Endothelial cell (in vitro differentiated cells): ENCODE measurements at regions not wholly inside any gene's neighbourhood (a gene's known extent, or its start where the extent isn't known, plus 50 kb on each side); places are given as distances from the start of the nearest gene placed in this dataset.
"Not testable (repeated sequence)": the region's sequence is repeated elsewhere in the genome, so short reads cannot be mapped to it uniquely, and the experiment has no call there.

Experiments used
- DNase-seq: peaks from one replicate; pipeline ENCODE4 v3.0.0; 2021; ENCODE audit warnings: low spot score
- H3K27ac Mint-ChIP-seq: one replicate; pipeline ENCODE4 v1.8.0; 2021; ENCODE audit warnings: mixed read lengths, inconsistent platforms; ENCODE audit not compliant: unreplicated experiment
- H3K27me3 Mint-ChIP-seq: one replicate; pipeline ENCODE4 v1.8.0; 2021; ENCODE audit warnings: mild to moderate bottlenecking, moderate library complexity, mixed read lengths, inconsistent platforms; ENCODE audit not compliant: unreplicated experiment
- H3K36me3 Mint-ChIP-seq: one replicate; pipeline ENCODE4 v1.8.0; 2021; ENCODE audit warnings: mild to moderate bottlenecking, low read depth, mixed read lengths, inconsistent platforms; ENCODE audit not compliant: unreplicated experiment
- H3K4me1 Mint-ChIP-seq: one replicate; pipeline ENCODE4 v1.8.0; 2021; ENCODE audit warnings: mild to moderate bottlenecking, mixed read lengths, inconsistent platforms; ENCODE audit not compliant: unreplicated experiment
- H3K4me3 Mint-ChIP-seq: one replicate; pipeline ENCODE4 v1.8.0; 2021; ENCODE audit warnings: mild to moderate bottlenecking, mixed read lengths, inconsistent platforms; ENCODE audit not compliant: unreplicated experiment
- H3K9me3 Mint-ChIP-seq: one replicate; pipeline ENCODE4 v1.8.0; 2021; ENCODE audit warnings: mixed read lengths, inconsistent platforms; ENCODE audit not compliant: unreplicated experiment

GRCh38 chr9:67492028-67492427 lies 366.7 kb upstream of the ANKRD20A1 start:
- H3K27ac Mint-ChIP-seq, DNase-seq, H3K4me1 Mint-ChIP-seq, H3K36me3 Mint-ChIP-seq, H3K27me3 Mint-ChIP-seq, H3K4me3 Mint-ChIP-seq, H3K9me3 Mint-ChIP-seq: not testable (repeated sequence)

GRCh38 chr9:67477465-67477864 lies 381.3 kb upstream of the ANKRD20A1 start:
- H3K36me3 Mint-ChIP-seq, H3K27me3 Mint-ChIP-seq, DNase-seq, H3K27ac Mint-ChIP-seq, H3K4me3 Mint-ChIP-seq, H3K9me3 Mint-ChIP-seq, H3K4me1 Mint-ChIP-seq: not testable (repeated sequence)

GRCh38 chr9:67470739-67471138 lies 388.0 kb upstream of the ANKRD20A1 start:
- not testable (repeated sequence) for H3K27ac Mint-ChIP-seq, H3K4me3 Mint-ChIP-seq, H3K9me3 Mint-ChIP-seq, DNase-seq, H3K36me3 Mint-ChIP-seq, H3K27me3 Mint-ChIP-seq, H3K4me1 Mint-ChIP-seq

GRCh38 chr9:67468326-67468725 lies 390.4 kb upstream of the ANKRD20A1 start:
- H3K27ac Mint-ChIP-seq, H3K27me3 Mint-ChIP-seq, H3K4me3 Mint-ChIP-seq, DNase-seq, H3K9me3 Mint-ChIP-seq, H3K36me3 Mint-ChIP-seq, H3K4me1 Mint-ChIP-seq: not testable (repeated sequence)

- H3K27ac Mint-ChIP-seq, H3K36me3 Mint-ChIP-seq, H3K9me3 Mint-ChIP-seq, DNase-seq, H3K27me3 Mint-ChIP-seq, H3K4me1 Mint-ChIP-seq, H3K4me3 Mint-ChIP-seq: not testable (repeated sequence)
Observed at GRCh38 chr9:67461796-67462757, 396.7 kb upstream of the ANKRD20A1 start.

GRCh38 chr9:67452941-67453340 lies 405.8 kb upstream of the ANKRD20A1 start:
- not testable (repeated sequence) for H3K36me3 Mint-ChIP-seq, H3K27ac Mint-ChIP-seq, H3K9me3 Mint-ChIP-seq

GRCh38 chr9:67442313-67442712 lies 416.4 kb upstream of the ANKRD20A1 start:
- H3K4me3 Mint-ChIP-seq, DNase-seq, H3K27ac Mint-ChIP-seq, H3K9me3 Mint-ChIP-seq, H3K36me3 Mint-ChIP-seq, H3K27me3 Mint-ChIP-seq, H3K4me1 Mint-ChIP-seq: not testable (repeated sequence)

More at GRCh38 chr9:67452941-67453340, 405.8 kb upstream of the ANKRD20A1 start:
- not testable (repeated sequence) for H3K4me1 Mint-ChIP-seq, H3K27me3 Mint-ChIP-seq, DNase-seq, H3K4me3 Mint-ChIP-seq

- not testable (repeated sequence) for H3K9me3 Mint-ChIP-seq, H3K4me1 Mint-ChIP-seq, H3K27me3 Mint-ChIP-seq, DNase-seq, H3K27ac Mint-ChIP-seq, H3K36me3 Mint-ChIP-seq, H3K4me3 Mint-ChIP-seq
Observed at GRCh38 chr9:67437011-67437410, 421.7 kb upstream of the ANKRD20A1 start.

GRCh38 chr9:67424881-67425280 lies 432.5 kb upstream of the SPATA31A3 start:
- H3K36me3 Mint-ChIP-seq, H3K9me3 Mint-ChIP-seq, H3K27ac Mint-ChIP-seq, H3K4me3 Mint-ChIP-seq, H3K4me1 Mint-ChIP-seq, DNase-seq, H3K27me3 Mint-ChIP-seq: not testable (repeated sequence)

- not testable (repeated sequence) for H3K4me1 Mint-ChIP-seq, H3K9me3 Mint-ChIP-seq, H3K4me3 Mint-ChIP-seq, H3K27ac Mint-ChIP-seq, H3K36me3 Mint-ChIP-seq, DNase-seq, H3K27me3 Mint-ChIP-seq
Observed at GRCh38 chr9:67423049-67423728, 430.8 kb upstream of the SPATA31A3 start.

- H3K9me3 Mint-ChIP-seq, H3K4me1 Mint-ChIP-seq, H3K27me3 Mint-ChIP-seq, H3K27ac Mint-ChIP-seq, H3K36me3 Mint-ChIP-seq, DNase-seq, H3K4me3 Mint-ChIP-seq: not testable (repeated sequence)
Observed at GRCh38 chr9:67418496-67419079, 426.2 kb upstream of the SPATA31A3 start.
